ENCODE measurements at regions not wholly inside any gene's neighbourhood (a gene's known extent, or its start where the extent isn't known, plus 50 kb on each side); places are given as distances from the start of the nearest gene placed in this dataset.

GRCh38 chr4:41446981-41447725 is 90.8 kb upstream of the LIMCH1 start:
- no peak for DNase-seq (ENCODE audit: extremely low spot score, unreplicated experiment)
- Mint-ChIP-seq H3K4me1 (ENCODE audit: unreplicated experiment) (peaks cover 31% of the 10 kb centered on the region), H3K27me3 (no peaks in the 10 kb centered on the region), H3K27ac (no peak overlapping the region), H3K36me3 (peaks cover 4% of the 10 kb centered on the region), H3K9me3 (peaks cover 11% of the 10 kb centered on the region), H3K4me3 (no peak overlapping the region)
- no peak for TF ChIP-seq CTCF (conservative IDR thresholded peaks at IDR 0.05)

DNA sequence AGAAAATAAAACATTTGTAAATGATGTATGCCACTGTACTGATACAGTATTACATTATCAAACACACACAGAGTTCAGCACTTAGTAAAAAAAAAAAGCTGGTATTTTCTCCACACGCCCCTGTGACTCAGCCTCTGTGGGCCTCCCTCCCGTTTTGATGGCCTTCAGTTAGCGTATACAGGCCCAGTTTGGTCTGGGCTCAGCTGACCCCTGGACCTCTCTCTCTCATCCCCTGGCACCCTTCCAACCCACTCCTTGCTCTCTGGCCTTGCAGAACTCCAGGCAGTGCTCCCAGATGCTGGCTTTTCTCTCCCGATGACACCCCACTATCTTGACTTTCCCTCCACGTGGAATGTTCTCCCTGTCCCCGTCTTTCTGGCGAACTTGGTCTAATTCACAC is 89.0 kb upstream of the LIMCH1 start:
- DNase-seq (ENCODE audit: extremely low spot score, unreplicated experiment): no peak
- H3K27me3 Mint-ChIP-seq: no peaks in the 10 kb centered on the region
- H3K36me3 Mint-ChIP-seq: peaks cover 4% of the 10 kb centered on the region
- peaks cover 11% of the 10 kb centered on the region for H3K9me3 Mint-ChIP-seq
- TF ChIP-seq CTCF (conservative IDR thresholded peaks at IDR 0.05): no peak
- no peak overlapping the region for H3K4me3 Mint-ChIP-seq
- H3K4me1 Mint-ChIP-seq (ENCODE audit: unreplicated experiment): peaks cover 22% of the 10 kb centered on the region
- H3K27ac Mint-ChIP-seq: no peak overlapping the region

DNA sequence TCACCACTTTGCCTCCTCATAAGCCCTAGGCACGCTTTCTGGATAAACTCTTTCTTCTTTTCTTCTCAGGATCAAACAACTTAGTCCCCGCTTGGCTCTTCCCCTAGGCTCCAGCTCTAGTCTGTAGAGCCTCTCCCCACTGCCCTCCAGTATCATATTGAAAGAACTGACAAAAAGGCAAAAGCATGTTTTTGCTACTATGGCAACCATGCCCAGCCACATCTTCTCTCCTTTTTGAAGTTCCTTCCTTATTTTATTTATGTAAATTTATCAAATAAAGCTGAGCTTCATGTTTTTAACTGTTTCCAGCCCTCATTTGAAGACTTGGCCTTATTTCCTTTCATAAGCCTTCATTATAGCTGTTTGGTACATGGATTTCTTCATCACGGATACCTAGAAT is 86.0 kb upstream of the LIMCH1 start:
- no peak for DNase-seq (ENCODE audit: extremely low spot score, unreplicated experiment)
- Mint-ChIP-seq H3K27me3 (no peaks in the 10 kb centered on the region), H3K27ac (no peak overlapping the region), H3K4me3 (no peak overlapping the region), H3K9me3 (peaks cover 11% of the 10 kb centered on the region), H3K36me3 (peaks cover 4% of the 10 kb centered on the region), H3K4me1 (ENCODE audit: unreplicated experiment) (peaks cover 40% of the 10 kb centered on the region)
- TF ChIP-seq CTCF (conservative IDR thresholded peaks at IDR 0.05): no peak

DNA sequence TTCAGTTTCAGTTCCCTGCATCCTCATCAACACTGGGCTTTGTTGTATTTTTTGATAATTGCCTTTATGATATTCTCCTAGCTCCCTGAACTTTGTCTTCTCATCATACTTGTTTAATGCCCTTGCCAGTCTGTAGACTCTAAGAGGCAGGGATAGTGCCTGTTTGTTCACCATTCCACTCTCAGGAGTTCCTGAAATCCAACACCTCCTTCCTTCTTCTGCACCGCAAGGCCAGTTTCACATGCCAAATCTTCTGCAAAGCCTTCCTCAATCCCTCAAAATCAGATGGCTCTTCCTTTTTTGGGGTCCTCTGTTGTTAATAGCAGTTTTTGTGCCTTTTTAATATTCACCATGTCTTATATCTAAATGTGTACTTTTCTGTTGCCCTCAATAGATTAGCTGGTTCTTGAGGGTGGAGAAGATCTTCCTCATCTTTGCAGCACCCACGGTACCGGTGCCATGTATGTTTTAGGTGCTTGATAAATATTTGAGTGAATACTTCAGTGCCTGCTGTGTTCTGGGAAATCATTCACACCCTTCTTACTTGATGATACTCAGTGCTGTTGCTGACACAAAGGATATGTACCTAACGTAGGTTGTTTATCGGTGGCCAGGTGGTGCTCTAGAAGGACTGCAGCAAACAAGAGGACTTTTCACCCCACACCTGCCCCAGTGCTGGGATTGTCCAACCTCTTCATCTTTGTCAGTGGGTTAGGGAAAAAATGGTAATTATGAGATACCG is 85.3 kb upstream of the LIMCH1 start:
- Mint-ChIP-seq H3K4me3 (no peak overlapping the region), H3K27ac (no peak overlapping the region), H3K27me3 (no peaks in the 10 kb centered on the region), H3K36me3 (peaks cover 4% of the 10 kb centered on the region), H3K9me3 (peaks cover 11% of the 10 kb centered on the region), H3K4me1 (ENCODE audit: unreplicated experiment) (peaks cover 40% of the 10 kb centered on the region)
- no peak for TF ChIP-seq CTCF (conservative IDR thresholded peaks at IDR 0.05)
- DNase-seq (ENCODE audit: extremely low spot score, unreplicated experiment): no peak

GRCh38 chr4:41454423-41454822 is 83.5 kb upstream of the LIMCH1 start:
- no peak for TF ChIP-seq CTCF (conservative IDR thresholded peaks at IDR 0.05)
- Mint-ChIP-seq H3K36me3 (peaks cover 2% of the 10 kb centered on the region), H3K4me1 (ENCODE audit: unreplicated experiment) (peaks cover 40% of the 10 kb centered on the region), H3K27ac (peak overlapping the region; percentile 57), H3K9me3 (peaks cover 7% of the 10 kb centered on the region), H3K27me3 (no peaks in the 10 kb centered on the region), H3K4me3 (peak overlapping the region; percentile 4)
- no peak for DNase-seq (ENCODE audit: extremely low spot score, unreplicated experiment)

Data from type B pancreatic cell (in vitro differentiated cells).